Right renal pelvis (tissue), 4 donors: ENCODE measurements at regions not wholly inside any gene's neighbourhood (a gene's known extent, or its start where the extent isn't known, plus 50 kb on each side); places are given as distances from the start of the nearest gene placed in this dataset.

ENCODE experiments used
- DNase-seq, 4 donors: peaks; one replicate each; pipeline ENCODE4 v3.0.0-alpha.2; 2013; ENCODE audit warnings: low read depth in 4 of 4, low spot score in 3 of 4, missing footprints in 1 of 4

- DNase-seq, result no peak
Measured at GRCh38 chr6:28585335-28585734, 59.7 kb downstream of the GPX5 start.

- DNase-seq, result no peak
Measured at GRCh38 chr6:28586324-28586723, 60.6 kb downstream of the GPX5 start.

GRCh38 chr6:28586962-28587745 is 61.5 kb downstream of the GPX5 start:
- peak in 3 of 4 donors; percentile 56 to 71 (median 70) for DNase-seq

- DNase-seq, result no peak
Measured at GRCh38 chr6:28587746-28588075, 62.0 kb downstream of the GPX5 start.

GRCh38 chr6:28588666-28589065 is 63.0 kb downstream of the GPX5 start:
- no peak for DNase-seq

GRCh38 chr6:28589234-28589956 is 63.7 kb downstream of the GPX5 start:
- peak; percentile 71 to 84 (median 80) for DNase-seq

- no peak for DNase-seq
Measured at GRCh38 chr6:28589957-28590349, 64.3 kb downstream of the GPX5 start.

GRCh38 chr6:28597217-28597835 is 71.6 kb downstream of the GPX5 start:
- DNase-seq, result no peak

GRCh38 chr6:28597924-28598722 is 72.4 kb downstream of the GPX5 start:
- DNase-seq, result no peak

- DNase-seq, result no peak
Measured at GRCh38 chr6:28598757-28599686, 73.3 kb downstream of the GPX5 start.

GRCh38 chr6:28600245-28600644 is 74.6 kb downstream of the GPX5 start:
- no peak for DNase-seq

GRCh38 chr6:28603891-28604290 is 78.2 kb downstream of the GPX5 start:
- no peak for DNase-seq

- peak in 1 of 4 donors; percentile 62 for DNase-seq
Measured at GRCh38 chr6:28606424-28607391, 81.0 kb downstream of the GPX5 start.

- no peak for DNase-seq
Measured at GRCh38 chr6:28607990-28608389, 82.3 kb downstream of the GPX5 start.

- DNase-seq, result no peak
Measured at GRCh38 chr6:28609672-28610071, 84.0 kb downstream of the GPX5 start.

GRCh38 chr6:28615616-28615954 is 89.9 kb downstream of the GPX5 start:
- DNase-seq, result no peak

GRCh38 chr6:28615955-28616747 is 90.5 kb downstream of the GPX5 start:
- DNase-seq, result no peak
